ENCODE measurements at regions not wholly inside any gene's neighbourhood (a gene's known extent, or its start where the extent isn't known, plus 50 kb on each side); places are given as distances from the start of the nearest gene placed in this dataset.

- TF ChIP-seq CTCF (IDR thresholded peaks at IDR 0.05) (no peak), EZH2 (IDR thresholded peaks at IDR 0.05) (no peak), EZH2phosphoT487 (IDR thresholded peaks at IDR 0.05) (no peak)
Measured at GRCh38 chr3:104323226-104323625, 1043.5 kb upstream of the ALCAM start.

All from neural progenitor cell (in vitro differentiated cells).